Neural crest cell (in vitro differentiated cells): ENCODE measurements at regions not wholly inside any gene's neighbourhood (a gene's known extent, or its start where the extent isn't known, plus 50 kb on each side); places are given as distances from the start of the nearest gene placed in this dataset.
A peak's percentile ranks its signal among the peaks of the same experiment; 100 is the strongest.
"Not testable (repeated sequence)": the region's sequence is repeated elsewhere in the genome, so short reads cannot be mapped to it uniquely, and the experiment has no call there.

Experiments used
- DNase-seq: peaks from one replicate; pipeline ENCODE4 v3.0.0; 2021; ENCODE audit warnings: low read depth, mixed read lengths, low spot score
- H3K27ac Mint-ChIP-seq: one replicate; pipeline ENCODE4 v1.8.0; 2021; ENCODE audit warnings: mild to moderate bottlenecking, mixed read lengths; ENCODE audit not compliant: unreplicated experiment
- H3K27me3 Mint-ChIP-seq: 2 replicates; pipeline ENCODE4 v1.8.0; 2021; ENCODE audit warnings: low read depth, mild to moderate bottlenecking, mixed read lengths
- H3K36me3 Mint-ChIP-seq: 2 replicates; pipeline ENCODE4 v1.8.0; 2021; ENCODE audit warnings: low read depth, mild to moderate bottlenecking, mixed read lengths
- H3K4me1 Mint-ChIP-seq: 2 replicates; pipeline ENCODE4 v1.8.0; 2021; ENCODE audit warnings: mixed read lengths
- H3K4me3 Mint-ChIP-seq: one replicate; pipeline ENCODE4 v1.8.0; 2021; ENCODE audit warnings: mild to moderate bottlenecking, mixed read lengths
- H3K9me3 Mint-ChIP-seq: 2 replicates; pipeline ENCODE4 v1.8.0; 2021; ENCODE audit warnings: mixed read lengths
- CTCF ChIP-seq: fragments of 200-600 bp; sonication (generic); conservative IDR thresholded peaks from 2 replicates; pipeline ENCODE4 v1.5.0; 2021; ENCODE audit warnings: antibody characterized with exemption, mild to moderate bottlenecking

DNA sequence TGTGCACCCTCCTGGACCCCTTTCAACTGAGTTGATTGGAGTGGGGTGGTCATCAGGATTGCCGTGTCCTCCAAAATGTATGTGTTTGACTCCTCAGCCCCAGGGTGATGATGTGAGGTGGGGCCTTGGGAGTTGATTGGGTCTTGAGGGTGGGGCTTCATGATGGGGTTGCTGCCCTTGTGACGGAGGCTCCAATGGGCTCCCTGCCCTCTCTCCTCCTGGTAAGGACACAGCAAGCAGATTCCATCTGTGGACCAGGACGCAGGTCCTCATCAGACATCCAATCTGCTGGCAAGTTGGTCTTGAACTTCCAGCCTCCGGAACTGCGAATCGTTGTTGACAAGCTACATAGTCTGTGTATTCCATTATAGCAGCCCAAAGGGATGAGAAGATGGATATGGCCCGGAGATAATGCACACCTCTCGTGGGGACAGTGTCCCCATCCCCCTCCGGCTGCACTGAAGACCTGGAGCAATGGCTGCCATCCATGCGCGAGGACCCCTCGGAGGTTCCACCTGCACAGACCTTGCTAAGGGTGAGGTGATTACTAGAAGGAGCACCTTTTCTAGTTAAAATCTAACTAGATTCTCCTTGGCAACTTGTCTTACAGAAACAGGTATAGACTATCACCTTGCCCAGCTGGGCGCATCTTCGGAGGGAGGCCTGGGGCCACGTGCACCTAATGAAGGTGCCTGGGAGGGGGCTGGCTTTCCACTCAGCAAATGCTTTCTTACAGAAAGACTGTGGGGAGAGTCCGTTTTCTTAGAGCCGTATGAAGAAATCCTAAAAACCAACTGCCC lies 75.7 kb upstream of the IRX4 start:
- Mint-ChIP-seq H3K4me3 (no peak overlapping the region), H3K36me3 (no peaks in the 10 kb centered on the region), H3K9me3 (no peaks in the 10 kb centered on the region), H3K4me1 (no peaks in the 10 kb centered on the region), H3K27ac (no peak overlapping the region), H3K27me3 (peaks cover 1% of the 10 kb centered on the region)
- no peak for DNase-seq
- no peak for TF ChIP-seq CTCF

GRCh38 chr5:1955586-1955985 lies 72.9 kb upstream of the IRX4 start:
- DNase-seq, result no peak
- Mint-ChIP-seq H3K36me3 (no peaks in the 10 kb centered on the region), H3K27me3 (peaks cover 17% of the 10 kb centered on the region), H3K4me3 (no peak overlapping the region), H3K9me3 (no peaks in the 10 kb centered on the region), H3K27ac (no peak overlapping the region), H3K4me1 (peaks cover 5% of the 10 kb centered on the region)
- TF ChIP-seq CTCF, result no peak

DNA sequence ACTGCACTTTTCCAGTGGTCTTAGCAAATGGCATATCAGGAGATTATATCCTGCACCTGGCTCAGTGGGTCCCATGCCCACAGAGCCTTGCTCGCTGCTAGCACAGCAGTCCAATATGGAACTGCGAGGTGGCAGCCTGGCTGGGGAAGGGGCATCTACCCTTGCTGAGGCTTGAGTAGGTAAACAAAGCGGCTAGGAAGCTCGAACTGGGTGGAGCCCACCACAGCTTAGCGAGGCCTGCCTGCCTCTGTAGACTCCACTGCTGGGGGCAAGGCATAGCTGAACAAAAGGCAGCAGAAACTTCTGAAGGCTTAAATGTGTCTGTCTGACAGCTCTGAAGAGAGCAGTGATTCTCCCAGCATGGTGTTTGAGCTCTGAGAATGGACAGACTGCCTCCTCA lies 71.0 kb upstream of the IRX4 start:
- not testable (repeated sequence) for H3K4me3 Mint-ChIP-seq

GRCh38 chr5:1952444-1953099 lies 69.8 kb upstream of the IRX4 start:
- no peak overlapping the region for H3K4me3 Mint-ChIP-seq
- DNase-seq, result peak; percentile 13
- peaks cover 23% of the 10 kb centered on the region for H3K27me3 Mint-ChIP-seq
- H3K4me1 Mint-ChIP-seq, result peaks cover 5% of the 10 kb centered on the region
- no peaks in the 10 kb centered on the region for H3K9me3 Mint-ChIP-seq
- H3K27ac Mint-ChIP-seq, result no peak overlapping the region
- peak; percentile 28 for TF ChIP-seq CTCF
- no peaks in the 10 kb centered on the region for H3K36me3 Mint-ChIP-seq

More for the DNA sequence above, 71.0 kb upstream of the IRX4 start:
- not testable (repeated sequence) for DNase-seq, H3K9me3 Mint-ChIP-seq, H3K27ac Mint-ChIP-seq, H3K4me1 Mint-ChIP-seq, H3K36me3 Mint-ChIP-seq
- peaks cover 21% of the 10 kb centered on the region for H3K27me3 Mint-ChIP-seq

DNA sequence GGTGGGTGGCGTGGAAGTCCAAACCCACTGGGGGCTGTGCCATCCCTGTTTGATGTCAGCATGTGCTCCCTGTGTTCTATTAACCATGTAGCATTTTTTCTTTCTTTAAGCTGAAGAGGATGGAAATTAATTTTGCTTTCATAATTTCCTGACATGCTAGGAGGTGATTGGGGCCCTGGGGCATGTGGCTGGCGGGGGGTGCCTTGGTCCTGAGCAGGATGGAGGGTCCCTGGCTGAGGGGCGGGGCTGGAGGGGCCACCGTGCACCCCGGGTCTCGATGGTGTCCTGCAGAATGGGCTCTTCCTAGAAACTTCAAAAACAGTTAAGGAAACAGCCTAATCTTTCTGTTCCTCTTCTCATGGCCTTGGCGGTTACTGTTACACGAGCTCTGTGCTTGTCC lies 69.3 kb upstream of the IRX4 start:
- TF ChIP-seq CTCF, result no peak
- H3K4me3 Mint-ChIP-seq, result no peak overlapping the region
- peaks cover 25% of the 10 kb centered on the region for H3K27me3 Mint-ChIP-seq
- no peak for DNase-seq
- no peaks in the 10 kb centered on the region for H3K36me3 Mint-ChIP-seq
- H3K27ac Mint-ChIP-seq, result no peak overlapping the region
- no peaks in the 10 kb centered on the region for H3K9me3 Mint-ChIP-seq
- H3K4me1 Mint-ChIP-seq, result peaks cover 5% of the 10 kb centered on the region
